ENCODE measurements at regions not wholly inside any gene's neighbourhood (a gene's known extent, or its start where the extent isn't known, plus 50 kb on each side); places are given as distances from the start of the nearest gene placed in this dataset.
"Not testable (repeated sequence)": the region's sequence is repeated elsewhere in the genome, so short reads cannot be mapped to it uniquely, and the experiment has no call there.

DNA sequence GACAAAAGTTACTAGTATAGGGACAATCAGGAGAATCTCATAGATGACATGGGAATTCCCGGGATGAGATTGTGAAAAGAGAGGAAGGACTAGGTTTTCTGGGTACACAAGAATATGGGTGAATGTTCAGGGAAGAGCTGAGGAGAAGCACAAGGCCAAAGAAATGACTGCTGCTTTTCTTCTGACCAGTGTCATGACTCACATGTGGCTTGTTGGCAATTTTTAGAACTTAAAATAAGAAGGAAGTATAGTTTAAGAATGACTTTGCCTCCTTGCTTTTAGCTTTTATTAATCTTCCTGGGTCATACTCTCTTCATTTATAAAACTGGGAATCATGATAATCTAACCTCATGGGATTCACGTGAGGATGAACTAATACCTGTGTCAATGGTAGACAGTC, 652.4 kb upstream of the MEF2C start:
- H4K20me1 ChIP-seq (ENCODE audit: low read length), result no peaks in the 10 kb centered on the region
- no peaks in the 10 kb centered on the region for H3K27me3 ChIP-seq (ENCODE audit: low read length)
- H3K27ac ChIP-seq (ENCODE audit: low read length), result no peak overlapping the region
- DNase-seq (peak; percentile 7), ATAC-seq (no peak)
- intact Hi-C loops (cut with micrococcal nuclease), result no loop called here
- H3K4me2 ChIP-seq (ENCODE audit: low read length), result no peak overlapping the region
- no peaks in the 10 kb centered on the region for H3K36me3 ChIP-seq (ENCODE audit: low read depth, low read length)
- H3K9me2 ChIP-seq (replicated peaks; ENCODE audit: low read length), result no peaks in the 10 kb centered on the region
- ChIA-PET CTCF (no interaction called here), POLR2A (ENCODE audit: unreplicated experiment) (no interaction called here)
- no peak overlapping the region for H3K9ac ChIP-seq (ENCODE audit: low read length)
- no peak overlapping the region for H3K4me3 ChIP-seq (ENCODE audit: low read length)
- TF ChIP-seq, protein P1, sequence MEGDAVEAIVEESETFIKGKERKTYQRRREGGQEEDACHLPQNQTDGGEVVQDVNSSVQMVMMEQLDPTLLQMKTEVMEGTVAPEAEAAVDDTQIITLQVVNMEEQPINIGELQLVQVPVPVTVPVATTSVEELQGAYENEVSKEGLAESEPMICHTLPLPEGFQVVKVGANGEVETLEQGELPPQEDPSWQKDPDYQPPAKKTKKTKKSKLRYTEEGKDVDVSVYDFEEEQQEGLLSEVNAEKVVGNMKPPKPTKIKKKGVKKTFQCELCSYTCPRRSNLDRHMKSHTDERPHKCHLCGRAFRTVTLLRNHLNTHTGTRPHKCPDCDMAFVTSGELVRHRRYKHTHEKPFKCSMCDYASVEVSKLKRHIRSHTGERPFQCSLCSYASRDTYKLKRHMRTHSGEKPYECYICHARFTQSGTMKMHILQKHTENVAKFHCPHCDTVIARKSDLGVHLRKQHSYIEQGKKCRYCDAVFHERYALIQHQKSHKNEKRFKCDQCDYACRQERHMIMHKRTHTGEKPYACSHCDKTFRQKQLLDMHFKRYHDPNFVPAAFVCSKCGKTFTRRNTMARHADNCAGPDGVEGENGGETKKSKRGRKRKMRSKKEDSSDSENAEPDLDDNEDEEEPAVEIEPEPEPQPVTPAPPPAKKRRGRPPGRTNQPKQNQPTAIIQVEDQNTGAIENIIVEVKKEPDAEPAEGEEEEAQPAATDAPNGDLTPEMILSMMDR (conservative IDR thresholded peaks at IDR 0.05; ENCODE audit: low read depth, low read length), result no peak
- TF ChIP-seq EZH2phosphoT487 (IDR thresholded peaks at IDR 0.05; ENCODE audit: borderline replicate concordance, low read length) (no peak), EZH2 (IDR thresholded peaks at IDR 0.05; ENCODE audit: low read length, unreplicated experiment) (no peak)
- BruUV-seq (replicated peaks), result no TSS peak
- no peaks in the 10 kb centered on the region for H3K79me2 ChIP-seq (ENCODE audit: low read length)
- H3F3A ChIP-seq (ENCODE audit: low read length, unreplicated experiment), result no peaks in the 10 kb centered on the region
- H3K9me3 ChIP-seq (ENCODE audit: low read length), result no peaks in the 10 kb centered on the region
- no peak overlapping the region for H2AFZ ChIP-seq (ENCODE audit: low read length)
- peaks cover 11% of the 10 kb centered on the region for H3K4me1 ChIP-seq (ENCODE audit: insufficient read depth, low read length)

DNA sequence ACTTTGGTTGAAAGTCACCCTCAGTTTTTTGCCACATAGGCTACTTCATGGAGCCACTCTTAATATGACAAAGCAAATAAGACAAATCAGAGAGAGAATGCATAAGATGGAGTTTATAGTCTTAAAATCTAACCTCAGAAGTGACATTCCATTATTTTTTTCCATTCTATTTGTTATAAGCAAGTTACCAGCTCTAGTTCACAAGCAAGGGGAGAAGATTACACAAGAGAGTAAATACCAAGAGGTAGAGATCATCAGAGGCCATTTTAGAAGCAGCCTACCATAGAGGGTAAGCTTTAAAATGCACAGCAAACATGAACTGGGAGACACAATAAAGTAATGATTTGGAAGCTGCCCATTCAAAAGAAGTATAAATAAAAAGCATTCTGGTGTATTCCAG, 651.3 kb upstream of the MEF2C start:
- intact Hi-C loops (cut with micrococcal nuclease), result no loop called here
- Histone ChIP-seq H3K4me1 (ENCODE audit: insufficient read depth, low read length) (peaks cover 11% of the 10 kb centered on the region), H3K4me3 (ENCODE audit: low read length) (no peak overlapping the region), H2AFZ (ENCODE audit: low read length) (no peak overlapping the region), H3F3A (ENCODE audit: low read length, unreplicated experiment) (no peaks in the 10 kb centered on the region), H3K79me2 (ENCODE audit: low read length) (no peaks in the 10 kb centered on the region), H3K4me2 (ENCODE audit: low read length) (no peak overlapping the region), H3K9me3 (ENCODE audit: low read length) (no peaks in the 10 kb centered on the region), H3K27ac (ENCODE audit: low read length) (no peak overlapping the region), H4K20me1 (ENCODE audit: low read length) (no peaks in the 10 kb centered on the region), H3K36me3 (ENCODE audit: low read depth, low read length) (no peaks in the 10 kb centered on the region), H3K27me3 (ENCODE audit: low read length) (no peaks in the 10 kb centered on the region), H3K9ac (ENCODE audit: low read length) (no peak overlapping the region), H3K9me2 (replicated peaks; ENCODE audit: low read length) (no peaks in the 10 kb centered on the region)
- POLR2A ChIA-PET (ENCODE audit: unreplicated experiment), result no interaction called here
- CTCF ChIA-PET, result no interaction called here
- BruUV-seq (replicated peaks), result no TSS peak
- TF ChIP-seq, protein P1 (conservative IDR thresholded peaks at IDR 0.05; ENCODE audit: low read depth, low read length), result no peak
- TF ChIP-seq EZH2phosphoT487 (IDR thresholded peaks at IDR 0.05; ENCODE audit: borderline replicate concordance, low read length) (no peak), EZH2 (IDR thresholded peaks at IDR 0.05; ENCODE audit: low read length, unreplicated experiment) (no peak)
- no peak for ATAC-seq
- DNase-seq, result no peak

DNA sequence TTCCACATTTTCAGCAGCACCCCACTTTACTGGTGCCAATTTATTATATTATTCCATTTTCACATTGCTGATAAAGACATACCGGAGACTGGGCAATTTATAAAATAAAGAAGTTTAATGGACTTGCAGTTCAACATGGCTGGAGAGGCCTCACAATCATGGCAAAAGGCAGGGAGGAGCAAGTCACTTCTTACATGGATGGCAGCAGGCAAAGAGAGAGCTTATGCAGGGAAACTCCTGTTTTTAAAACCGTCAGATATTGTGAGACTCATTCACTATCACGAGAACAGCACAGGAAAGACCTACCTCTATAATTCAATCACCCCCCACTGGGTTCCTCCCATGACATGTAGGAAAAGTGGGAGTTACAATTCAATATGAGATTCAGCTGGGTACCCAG, 641.8 kb upstream of the MEF2C start:
- H2AFZ ChIP-seq (ENCODE audit: low read length), result no peak overlapping the region
- DNase-seq (no peak), ATAC-seq (no peak)
- H3F3A ChIP-seq (ENCODE audit: low read length, unreplicated experiment), result no peaks in the 10 kb centered on the region
- no peak overlapping the region for H3K9ac ChIP-seq (ENCODE audit: low read length)
- H4K20me1 ChIP-seq (ENCODE audit: low read length), result no peaks in the 10 kb centered on the region
- BruUV-seq (replicated peaks), result no TSS peak
- intact Hi-C loops (cut with micrococcal nuclease), result no loop called here
- no peak overlapping the region for H3K27ac ChIP-seq (ENCODE audit: low read length)
- H3K4me2 ChIP-seq (ENCODE audit: low read length), result no peak overlapping the region
- no peaks in the 10 kb centered on the region for H3K27me3 ChIP-seq (ENCODE audit: low read length)
- no peaks in the 10 kb centered on the region for H3K9me3 ChIP-seq (ENCODE audit: low read length)
- no peaks in the 10 kb centered on the region for H3K36me3 ChIP-seq (ENCODE audit: low read depth, low read length)
- CTCF ChIA-PET, result no interaction called here
- POLR2A ChIA-PET (ENCODE audit: unreplicated experiment), result no interaction called here
- TF ChIP-seq EZH2phosphoT487 (IDR thresholded peaks at IDR 0.05; ENCODE audit: borderline replicate concordance, low read length) (no peak), EZH2 (IDR thresholded peaks at IDR 0.05; ENCODE audit: low read length, unreplicated experiment) (no peak)
- TF ChIP-seq, protein P1 (conservative IDR thresholded peaks at IDR 0.05; ENCODE audit: low read depth, low read length), result no peak
- no peaks in the 10 kb centered on the region for H3K9me2 ChIP-seq (replicated peaks; ENCODE audit: low read length)
- no peaks in the 10 kb centered on the region for H3K79me2 ChIP-seq (ENCODE audit: low read length)
- no peak overlapping the region for H3K4me3 ChIP-seq (ENCODE audit: low read length)
- no peaks in the 10 kb centered on the region for H3K4me1 ChIP-seq (ENCODE audit: insufficient read depth, low read length)

DNA sequence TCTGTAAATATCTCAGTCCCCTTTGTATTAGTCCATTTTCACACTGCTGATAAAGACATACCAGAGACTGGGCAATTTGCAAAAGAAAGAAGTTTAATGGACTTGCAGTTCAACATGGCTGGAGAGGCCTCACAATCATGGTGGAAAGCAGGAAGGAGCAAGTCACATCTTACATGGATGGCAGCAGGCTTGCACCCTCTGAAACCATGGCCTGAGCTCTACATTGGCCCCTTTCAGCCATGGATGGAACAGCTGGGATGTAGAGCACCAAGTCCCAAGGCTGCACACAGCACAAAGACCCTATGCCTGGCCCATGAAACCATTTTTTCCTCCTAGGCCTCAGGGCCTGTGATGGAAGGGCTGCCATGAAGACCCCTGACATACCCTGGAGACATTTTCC, 640.9 kb upstream of the MEF2C start:
- H3K9ac ChIP-seq (ENCODE audit: low read length); ATAC-seq; POLR2A ChIA-PET (ENCODE audit: unreplicated experiment); H3K79me2 ChIP-seq (ENCODE audit: low read length); CTCF ChIA-PET; DNase-seq; H3F3A ChIP-seq (ENCODE audit: low read length, unreplicated experiment); H3K9me3 ChIP-seq (ENCODE audit: low read length); BruUV-seq (replicated peaks); H3K36me3 ChIP-seq (ENCODE audit: low read depth, low read length); H2AFZ ChIP-seq (ENCODE audit: low read length); H4K20me1 ChIP-seq (ENCODE audit: low read length); H3K9me2 ChIP-seq (replicated peaks; ENCODE audit: low read length); H3K4me2 ChIP-seq (ENCODE audit: low read length); H3K4me1 ChIP-seq (ENCODE audit: insufficient read depth, low read length); H3K27ac ChIP-seq (ENCODE audit: low read length); intact Hi-C loops (cut with micrococcal nuclease); H3K4me3 ChIP-seq (ENCODE audit: low read length); H3K27me3 ChIP-seq (ENCODE audit: low read length): not testable (repeated sequence)

All from PC-3 (cell line).